GM18508 (cell line): ENCODE measurements at regions not wholly inside any gene's neighbourhood (a gene's known extent, or its start where the extent isn't known, plus 50 kb on each side); places are given as distances from the start of the nearest gene placed in this dataset.

Experiments used
- ATAC-seq: cut with Tn5 transposase; IDR thresholded peaks from one replicate; pipeline ENCODE4 v1.9.1; 2021; ENCODE audit warnings: moderate number of reproducible peaks; ENCODE audit not compliant: insufficient read depth, unreplicated experiment

GRCh38 chr4:111671756-111672155 lies 473.5 kb upstream of the FAM241A start:
- no peak for ATAC-seq

- no peak for ATAC-seq
Measured at GRCh38 chr4:111675746-111676145, 469.5 kb upstream of the FAM241A start.

GRCh38 chr4:111676533-111676932 lies 468.7 kb upstream of the FAM241A start:
- ATAC-seq, result no peak

- ATAC-seq, result no peak
Measured at GRCh38 chr4:111678479-111678878, 466.8 kb upstream of the FAM241A start.

GRCh38 chr4:111678908-111679307 lies 466.3 kb upstream of the FAM241A start:
- no peak for ATAC-seq

GRCh38 chr4:111681270-111681669 lies 464.0 kb upstream of the FAM241A start:
- no peak for ATAC-seq

GRCh38 chr4:111681751-111682150 lies 463.5 kb upstream of the FAM241A start:
- no peak for ATAC-seq

- no peak for ATAC-seq
Measured at GRCh38 chr4:111685205-111685604, 460.0 kb upstream of the FAM241A start.

- ATAC-seq, result no peak
Measured at GRCh38 chr4:111689214-111689613, 456.0 kb upstream of the FAM241A start.

- ATAC-seq, result no peak
Measured at GRCh38 chr4:111689731-111690130, 455.5 kb upstream of the FAM241A start.

- no peak for ATAC-seq
Measured at GRCh38 chr4:111693758-111694157, 451.5 kb upstream of the FAM241A start.

- no peak for ATAC-seq
Measured at GRCh38 chr4:111695677-111696076, 449.6 kb upstream of the FAM241A start.

GRCh38 chr4:111696505-111696904 lies 448.7 kb upstream of the FAM241A start:
- ATAC-seq, result no peak

GRCh38 chr4:111697176-111697942 lies 447.9 kb upstream of the FAM241A start:
- no peak for ATAC-seq

GRCh38 chr4:111698361-111698760 lies 446.9 kb upstream of the FAM241A start:
- ATAC-seq, result no peak

GRCh38 chr4:111699165-111699564 lies 446.1 kb upstream of the FAM241A start:
- no peak for ATAC-seq

- no peak for ATAC-seq
Measured at GRCh38 chr4:111701102-111701501, 444.2 kb upstream of the FAM241A start.

- ATAC-seq, result no peak
Measured at GRCh38 chr4:111707491-111707890, 437.8 kb upstream of the FAM241A start.

- ATAC-seq, result no peak
Measured at GRCh38 chr4:111712093-111712677, 433.1 kb upstream of the FAM241A start.

- no peak for ATAC-seq
Measured at GRCh38 chr4:111713276-111713675, 432.0 kb upstream of the FAM241A start.

GRCh38 chr4:111717921-111718320 lies 427.3 kb upstream of the FAM241A start:
- no peak for ATAC-seq
